DMS153 treated with DMSO at 0.1 percent for 48 hours (cell line): ENCODE measurements at regions not wholly inside any gene's neighbourhood (a gene's known extent, or its start where the extent isn't known, plus 50 kb on each side); places are given as distances from the start of the nearest gene placed in this dataset.
"Not testable (repeated sequence)": the region's sequence is repeated elsewhere in the genome, so short reads cannot be mapped to it uniquely, and the experiment has no call there.

ENCODE experiments used
- DNase-seq: peaks from one replicate; lab custom pipeline; 2025; ENCODE audit not compliant: unreplicated experiment; lab: John Stamatoyannopoulos, UW

DNA sequence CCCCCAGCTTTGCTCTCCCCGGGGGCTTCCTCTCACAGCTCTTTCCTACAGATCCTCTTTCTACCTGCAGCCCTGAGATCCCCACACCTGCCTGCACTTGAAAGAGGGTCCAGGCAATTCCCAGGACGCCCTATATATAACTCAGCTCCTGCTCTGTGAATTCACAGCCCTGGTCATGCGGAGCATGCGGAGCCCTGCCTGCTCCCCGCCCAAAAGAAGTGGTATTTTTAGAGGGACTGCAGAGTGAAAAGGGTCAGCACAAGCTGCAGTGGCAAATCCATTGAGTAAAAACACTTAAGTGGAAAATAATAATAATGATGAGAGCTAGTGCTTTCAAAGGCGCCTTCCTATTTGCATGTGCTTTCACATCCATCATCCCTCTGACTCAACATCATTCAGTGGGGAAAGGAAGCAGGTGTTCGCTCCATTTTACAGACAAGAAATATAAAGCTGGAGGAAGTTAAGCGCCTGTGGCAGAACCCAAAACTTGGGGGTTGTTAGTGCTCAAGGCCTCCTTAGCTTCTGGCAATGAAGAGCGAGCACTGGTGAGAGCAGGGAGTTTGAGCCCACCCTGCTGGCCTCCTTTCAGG, 76.3 kb upstream of the LIPC start:
- DNase-seq, result peak; percentile 58

DNA sequence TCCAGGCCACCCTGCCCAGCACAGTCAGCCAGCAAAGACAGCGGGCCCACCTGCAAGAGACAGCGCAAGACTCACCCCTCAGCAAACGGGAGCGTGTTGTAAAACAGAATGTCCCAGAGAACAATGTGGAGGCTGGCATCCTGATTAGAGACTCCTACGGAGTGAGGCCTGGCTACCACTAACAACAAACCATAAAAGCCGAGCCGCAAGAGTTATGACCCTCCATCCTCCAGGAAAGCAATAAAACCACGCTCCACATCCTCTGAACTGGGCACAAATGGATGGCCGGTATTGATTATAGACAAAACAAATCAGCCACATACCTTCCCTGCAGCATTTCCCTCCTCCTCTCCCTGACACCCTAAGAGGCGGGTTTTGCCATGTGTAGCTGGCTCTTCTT, 75.8 kb upstream of the LIPC start:
- no peak for DNase-seq

DNA sequence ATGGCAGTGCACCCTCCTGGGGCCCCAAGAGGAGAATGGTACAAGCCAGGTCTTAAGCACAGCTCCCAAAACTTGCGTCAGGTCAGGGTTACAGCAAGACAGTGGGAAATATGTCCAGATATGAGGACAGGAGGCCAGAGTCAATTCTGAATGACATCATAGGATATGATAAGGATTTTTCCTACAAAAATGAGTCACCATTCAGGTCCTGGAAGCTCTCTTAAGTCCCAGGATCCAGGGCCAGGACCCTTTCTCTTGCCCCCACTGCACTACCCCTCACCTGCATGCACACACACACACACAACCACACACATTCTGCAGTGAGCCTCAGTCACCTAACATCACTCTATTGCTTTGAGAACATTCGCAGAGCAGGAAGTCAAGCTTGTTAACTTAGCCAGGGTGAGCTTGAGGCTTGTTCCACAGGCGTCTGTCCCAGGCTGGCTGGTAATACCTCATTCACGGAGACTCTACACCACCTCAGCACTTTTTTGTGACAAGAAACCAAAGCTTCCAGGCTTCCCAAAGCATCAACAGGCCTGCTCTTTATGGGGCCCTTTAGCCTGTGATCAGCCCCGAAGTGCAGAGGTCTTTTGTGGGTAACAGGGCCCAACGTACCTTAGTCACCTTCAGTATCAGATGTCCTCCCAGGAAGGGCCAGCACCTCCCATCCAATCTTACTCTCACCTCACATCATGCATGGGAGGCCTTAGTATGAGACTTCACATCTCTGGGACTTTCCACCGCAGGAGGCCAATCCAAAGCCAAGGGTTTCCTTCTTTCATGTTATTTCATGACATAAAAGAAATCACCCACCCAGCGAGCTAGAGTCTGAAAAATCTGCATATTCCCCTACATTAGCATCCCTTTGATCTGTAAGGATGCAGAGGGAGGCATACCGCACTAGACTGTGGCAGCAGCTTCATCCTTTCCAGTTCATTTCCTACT, 74.0 kb upstream of the LIPC start:
- DNase-seq, result no peak

DNA sequence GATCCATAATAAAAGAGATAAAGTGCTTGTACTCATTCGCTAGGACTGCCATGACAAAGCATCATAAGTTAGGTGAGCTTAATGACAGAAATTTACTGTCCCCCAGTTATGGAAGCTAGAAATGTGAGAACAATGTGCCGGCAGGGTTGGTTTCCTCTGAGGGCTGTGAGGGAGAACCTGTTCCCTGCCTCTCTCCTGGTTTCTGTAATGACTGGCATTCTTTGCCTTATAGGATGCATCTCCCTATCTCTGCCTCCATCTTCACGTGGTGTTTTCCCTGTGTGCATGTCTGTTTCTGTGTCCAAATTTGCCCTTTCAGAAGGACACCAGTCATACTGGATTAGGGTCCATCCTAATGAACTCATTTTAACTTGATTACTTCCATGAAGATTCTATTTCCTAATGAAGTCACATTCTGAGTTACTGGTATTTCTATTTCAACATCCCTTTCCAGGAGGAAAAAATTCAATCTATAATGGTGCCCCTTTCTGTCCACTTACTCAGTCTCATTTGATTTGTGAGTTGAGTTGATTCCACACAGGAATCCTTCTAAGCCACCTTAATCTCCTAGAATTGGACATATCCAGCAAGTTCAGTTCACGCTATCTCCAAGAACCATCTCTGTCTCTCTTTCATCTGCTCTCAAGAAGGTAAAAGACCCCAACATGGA, 71.2 kb upstream of the LIPC start:
- no peak for DNase-seq

DNA sequence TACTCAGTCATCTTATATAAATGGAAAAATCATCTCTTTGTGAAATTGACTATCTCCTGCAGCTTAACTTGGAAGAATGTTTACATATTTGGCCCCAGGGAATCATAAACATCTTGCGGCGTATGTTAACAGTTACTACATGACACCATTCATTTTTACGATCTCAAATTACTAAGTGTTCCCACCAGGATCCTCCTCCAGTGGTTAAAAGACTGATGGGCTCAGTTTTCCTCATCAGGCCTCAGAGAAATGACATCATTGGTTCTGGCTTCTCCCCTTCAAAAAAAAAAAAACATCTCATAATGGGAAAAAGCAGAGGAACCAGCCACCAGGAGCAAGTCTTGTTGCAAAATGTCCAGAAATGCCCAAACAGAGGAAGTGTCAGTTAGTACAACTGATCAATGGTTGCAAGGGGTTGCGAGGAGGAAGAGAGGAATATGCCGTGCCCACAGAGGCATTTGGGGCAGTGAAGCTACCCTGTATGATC, 70.5 kb upstream of the LIPC start:
- no peak for DNase-seq

DNA sequence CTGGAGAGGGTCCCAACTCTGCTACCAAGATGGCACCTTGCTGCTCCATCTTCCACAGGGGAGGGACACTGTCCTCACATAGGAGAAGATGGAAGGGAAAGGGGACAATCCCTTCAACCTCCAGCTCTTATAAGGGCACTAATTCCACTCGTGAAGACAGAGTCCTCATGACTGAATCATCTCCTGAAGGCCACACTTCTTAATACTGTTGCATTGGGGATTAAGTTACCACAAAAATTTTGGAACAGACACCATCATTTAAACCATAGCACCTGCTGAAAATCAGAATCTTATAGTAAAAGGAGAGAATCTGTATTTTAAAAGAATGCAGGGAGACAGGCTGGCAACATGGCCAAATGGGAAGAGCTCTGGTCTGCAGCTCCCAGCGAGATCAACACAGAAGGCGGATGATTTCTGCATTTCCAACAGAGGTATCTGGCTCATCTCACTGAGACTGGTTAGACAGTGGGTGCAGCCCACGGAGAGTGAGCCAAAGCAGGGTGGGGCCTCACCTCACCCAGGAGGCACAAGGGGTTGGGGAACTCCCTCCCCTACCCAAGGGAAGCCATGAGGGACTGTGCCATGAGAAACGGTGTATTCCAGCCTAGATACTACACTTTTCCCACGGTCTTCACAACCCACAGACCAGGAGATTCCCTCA, 69.4 kb upstream of the LIPC start:
- DNase-seq, result no peak

DNA sequence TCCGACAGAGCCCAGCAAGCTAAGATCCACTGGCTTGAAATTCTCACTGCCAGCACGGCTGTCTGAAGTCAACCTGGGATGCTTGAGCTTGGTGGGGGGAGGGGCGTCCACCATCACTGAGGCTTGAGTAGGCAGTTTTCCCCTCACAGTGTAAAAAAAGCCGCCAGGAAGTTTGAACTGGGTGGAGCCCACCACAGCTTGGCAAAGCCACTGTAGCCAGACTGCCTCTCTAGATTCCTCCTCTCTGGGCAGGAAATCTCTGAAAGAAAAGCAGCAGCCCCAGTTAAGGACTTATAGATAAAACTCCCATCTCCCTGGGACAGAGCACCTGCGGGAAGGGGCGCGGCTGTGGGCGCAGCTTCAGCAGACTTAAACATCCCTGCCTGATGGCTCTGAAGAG, 68.7 kb upstream of the LIPC start:
- not testable (repeated sequence) for DNase-seq

DNA sequence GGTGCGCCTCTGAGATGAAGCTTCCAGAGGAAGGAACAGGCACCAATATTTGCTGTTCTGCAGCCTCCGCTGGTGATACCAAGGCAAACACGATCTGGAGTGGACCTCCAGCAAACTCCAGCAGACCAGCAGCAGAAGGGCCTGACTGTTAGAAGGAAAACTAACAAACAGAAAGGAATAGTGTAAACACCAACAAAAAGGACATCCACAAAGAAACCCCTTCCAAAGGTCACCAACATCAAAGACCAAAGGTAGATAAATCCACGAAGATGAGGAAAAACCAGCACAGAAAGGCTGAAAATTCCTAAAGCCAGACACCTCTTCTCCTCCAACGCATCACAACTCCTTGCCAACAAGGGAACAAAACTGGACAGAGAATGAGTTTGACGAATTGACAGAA, 68.1 kb upstream of the LIPC start:
- DNase-seq, result not testable (repeated sequence)

DNA sequence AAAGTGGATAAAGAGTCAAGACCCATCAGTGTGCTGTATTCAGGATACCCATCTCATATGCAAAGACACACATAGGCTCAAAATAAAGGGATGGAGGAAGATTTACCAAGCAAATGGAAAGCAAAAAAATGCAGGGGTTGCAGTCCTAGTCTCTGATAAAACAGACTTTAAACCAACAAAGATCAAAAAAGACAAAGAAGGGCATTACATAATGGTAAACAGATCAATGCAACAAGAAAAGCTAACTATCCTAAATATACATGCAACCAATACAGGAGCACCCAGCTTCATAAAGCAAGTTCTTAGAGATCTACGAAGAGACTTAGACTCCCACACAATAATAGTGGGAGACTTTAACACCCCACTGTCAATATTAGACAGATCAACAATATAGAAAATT, 66.7 kb upstream of the LIPC start:
- not testable (repeated sequence) for DNase-seq

DNA sequence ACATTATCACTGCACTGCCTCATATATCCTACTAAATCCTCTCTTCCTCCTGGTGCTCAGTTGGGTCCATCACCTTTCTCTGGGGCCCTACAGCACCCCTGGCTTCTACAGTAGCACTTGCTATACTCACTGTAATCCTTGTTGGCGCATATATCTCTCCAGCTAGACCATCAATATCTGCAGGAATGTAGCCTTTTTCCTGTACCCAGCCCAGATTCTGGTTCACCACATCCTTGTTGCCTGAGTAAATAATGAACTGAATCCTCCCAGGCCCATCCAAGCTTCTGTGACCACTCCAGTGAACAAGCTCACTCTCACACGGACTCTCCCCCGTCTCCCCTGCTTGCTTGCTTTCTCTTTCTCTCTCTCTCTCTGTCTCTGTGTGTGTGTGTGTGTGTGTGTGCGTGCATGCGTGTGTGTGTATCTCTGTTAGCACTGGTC, 62.5 kb upstream of the LIPC start:
- DNase-seq, result no peak

DNA sequence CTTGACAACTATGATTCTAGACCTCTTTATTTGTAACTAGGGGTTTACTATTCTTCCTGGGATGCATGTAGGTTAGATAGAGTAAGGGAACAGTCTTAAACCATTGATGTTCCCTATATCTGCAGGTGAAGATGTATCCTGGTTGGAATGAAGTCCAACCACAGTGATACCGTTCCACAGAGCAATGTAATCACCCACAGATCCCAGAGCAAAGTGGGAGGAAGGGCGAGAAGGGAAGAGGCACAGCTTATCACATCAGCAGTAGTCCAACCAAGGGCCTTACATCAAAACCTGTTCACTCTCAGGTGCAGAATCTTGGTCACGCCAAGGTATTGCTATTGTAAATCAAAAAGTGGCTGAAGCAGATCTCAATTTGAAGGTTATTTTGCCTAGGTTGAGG, 61.8 kb upstream of the LIPC start:
- DNase-seq, result no peak

DNA sequence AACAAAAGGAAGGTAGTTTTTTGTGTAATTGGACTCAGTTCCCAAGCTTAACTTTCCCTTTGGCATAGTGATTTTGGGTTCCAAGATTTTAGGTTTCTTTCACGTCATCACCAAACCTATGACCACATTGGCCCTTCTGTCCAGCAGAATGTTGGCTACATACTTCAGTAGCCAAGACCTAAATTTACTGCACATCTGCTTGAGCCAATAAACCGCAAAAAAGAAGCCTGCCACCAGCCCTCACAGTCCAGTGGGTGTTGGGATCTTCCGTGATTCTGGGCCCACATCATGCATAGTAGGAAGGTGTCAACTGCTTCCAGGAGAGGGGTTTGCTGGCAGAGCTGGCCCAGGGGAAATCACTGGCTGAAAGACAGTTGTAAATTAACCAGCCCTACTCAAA, 57.6 kb upstream of the LIPC start:
- DNase-seq, result no peak

DNA sequence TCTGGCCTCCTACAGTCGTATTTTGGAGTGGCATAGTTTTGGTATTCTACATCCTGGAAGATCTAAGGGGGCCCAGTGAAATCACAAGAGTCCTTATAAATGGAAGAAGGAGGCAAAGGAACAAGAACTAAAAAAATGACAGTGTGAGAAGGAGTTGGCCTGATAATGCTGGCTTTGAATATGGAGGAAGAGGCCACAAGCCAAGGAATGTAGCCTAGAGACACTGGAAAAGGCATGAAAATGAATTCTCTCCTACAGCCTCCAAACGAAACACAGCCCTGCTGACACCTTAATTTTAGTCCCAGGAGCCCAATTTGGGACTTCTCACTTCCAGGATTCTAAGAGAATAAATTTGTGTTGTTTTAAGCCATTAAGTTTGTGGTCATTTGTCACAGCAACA, 54.6 kb upstream of the LIPC start:
- DNase-seq, result no peak

DNA sequence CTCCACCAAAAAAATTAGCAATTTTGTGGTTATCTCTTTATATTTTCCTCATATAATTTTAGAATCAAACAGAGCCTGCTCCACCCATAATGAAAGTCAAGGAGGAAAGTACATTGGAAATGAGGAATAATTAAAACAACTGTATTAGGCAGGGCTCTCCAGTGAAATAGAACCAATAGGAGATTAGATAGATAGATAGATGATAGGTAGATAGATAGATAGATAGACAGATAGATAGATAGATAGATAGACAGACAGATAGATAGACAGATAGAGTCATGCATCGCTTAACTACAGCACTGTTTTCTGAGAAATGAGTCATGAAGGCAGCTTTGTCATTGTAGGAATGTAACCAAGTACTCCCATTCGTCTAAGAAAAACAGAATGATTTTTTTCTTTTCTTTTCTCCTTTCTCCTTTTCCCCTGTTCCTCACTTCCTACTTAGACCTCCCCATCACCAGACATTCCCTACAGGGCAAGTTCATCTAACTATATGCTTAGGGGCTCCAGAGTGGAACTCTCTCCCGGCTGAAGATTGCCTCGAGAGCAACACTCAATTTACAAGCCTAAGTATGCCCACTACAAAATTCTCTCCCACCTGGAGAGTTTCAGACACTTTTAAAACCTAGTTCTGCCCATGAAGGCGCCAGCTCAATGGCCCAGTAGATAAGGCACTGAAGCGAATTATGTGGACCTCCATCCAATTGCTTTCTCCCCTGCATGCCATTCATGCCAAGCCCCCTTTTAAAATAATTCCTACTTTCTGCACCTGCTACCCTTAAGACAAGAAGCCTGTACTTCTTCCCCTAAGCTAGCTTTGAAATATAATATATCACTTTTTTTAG, 53.3 kb upstream of the LIPC start:
- DNase-seq, result no peak

DNA sequence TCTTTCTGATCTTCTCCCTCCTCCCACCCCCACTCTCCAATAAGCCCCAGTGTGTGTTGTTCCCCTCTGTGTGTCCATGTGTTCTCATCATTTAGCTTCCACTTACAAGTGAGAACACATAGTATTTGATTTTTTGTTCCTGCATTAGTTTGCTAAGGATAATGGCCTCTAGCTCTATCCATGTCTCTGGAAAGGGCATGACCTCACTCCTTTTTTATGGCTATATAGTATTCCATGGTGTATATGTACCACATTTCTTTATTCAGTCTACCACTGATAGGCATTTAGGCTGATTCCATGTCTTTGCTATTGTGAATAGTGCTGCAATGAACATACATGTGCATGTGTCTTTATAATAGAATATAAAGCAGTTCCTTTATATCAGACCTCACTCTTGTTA, 52.3 kb upstream of the LIPC start:
- DNase-seq, result not testable (repeated sequence)

DNA sequence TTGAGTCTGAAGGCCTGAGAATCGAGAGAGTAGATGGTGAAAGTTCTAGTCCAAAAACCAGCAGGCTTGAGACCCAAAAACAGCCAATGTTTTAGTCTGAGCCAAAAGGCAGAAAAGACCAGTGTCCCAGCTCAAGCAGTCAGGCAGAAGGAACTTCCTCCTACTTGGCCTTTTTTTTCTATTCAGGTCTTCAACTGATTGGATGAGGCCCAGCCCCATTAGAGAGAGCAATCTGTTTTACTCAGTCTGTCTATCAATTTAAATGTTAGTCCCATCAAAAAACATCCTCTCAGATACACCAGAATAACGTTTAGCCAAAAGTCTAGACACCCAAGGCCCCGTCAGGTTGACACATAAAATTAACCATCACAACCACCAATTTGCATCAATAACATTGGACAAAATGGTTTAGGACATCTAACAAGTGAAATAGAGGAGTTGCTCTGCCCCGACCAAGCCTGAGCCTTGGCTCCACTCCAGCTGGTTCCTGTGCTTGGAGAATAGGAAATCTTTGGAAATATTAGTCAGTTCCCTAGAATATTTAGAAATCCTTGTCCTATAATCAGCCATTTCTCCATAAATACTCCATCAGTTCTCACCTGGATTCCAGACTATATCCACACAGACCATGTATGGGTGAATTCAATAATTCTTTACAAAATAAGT, 51.4 kb upstream of the LIPC start:
- no peak for DNase-seq

DNA sequence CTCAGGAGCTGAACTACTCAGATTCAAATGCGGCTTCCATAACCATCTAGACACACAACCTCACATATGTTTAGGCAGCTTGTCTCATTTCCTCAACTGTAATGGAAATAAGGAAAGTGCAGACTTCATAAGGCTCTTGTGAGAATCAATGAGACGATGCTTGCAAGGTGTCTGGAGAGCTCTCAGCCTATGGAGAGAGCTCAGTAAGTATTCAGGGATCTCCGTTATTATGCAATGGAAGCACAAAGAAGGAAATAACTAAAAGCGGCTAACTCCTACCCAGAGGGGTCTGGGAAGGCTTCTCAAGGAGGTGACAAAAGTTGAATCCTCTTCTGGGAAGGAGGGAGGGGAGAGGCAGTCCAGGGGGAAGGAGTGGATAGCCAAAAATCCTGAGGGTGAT, 50.1 kb upstream of the LIPC start:
- DNase-seq, result no peak
